Suprapubic skin (tissue), 3 donors: ENCODE measurements at regions not wholly inside any gene's neighbourhood (a gene's known extent, or its start where the extent isn't known, plus 50 kb on each side); places are given as distances from the start of the nearest gene placed in this dataset.

Source experiments
- CTCF ChIP-seq, 2 donors: fragments of 200-600 bp in 1 of 2; fragments of 450-650 bp in 1 of 2; sonication (generic) in 1 of 2; IDR thresholded peaks; one replicate each; pipeline ENCODE4 v1.5.1; 2016 to 2019; ENCODE audit warnings: antibody characterized with exemption in 2 of 2, mild to moderate bottlenecking in 1 of 2, moderate library complexity in 1 of 2
- EP300 ChIP-seq: sonication (generic); formaldehyde crosslinking; IDR thresholded peaks from one replicate; pipeline ENCODE4 v1.6.1; 2017; ENCODE audit warnings: antibody characterized with exemption
- POLR2A ChIP-seq, 2 donors: fragments of 450-650 bp; IDR thresholded peaks; one replicate each; pipeline ENCODE4 v1.6.1; 2017; ENCODE audit warnings: antibody characterized with exemption in 2 of 2, mild to moderate bottlenecking in 2 of 2, moderate library complexity in 2 of 2

- TF ChIP-seq CTCF (IDR thresholded peaks at IDR 0.05) (no peak), POLR2A (IDR thresholded peaks at IDR 0.05) (no peak), EP300 (no peak)
These were observed 463.1 kb downstream of the TBL1XR1 start for GRCh38 chr3:176734146-176734545.
